SH-SY5Y (cell line): ENCODE measurements at regions not wholly inside any gene's neighbourhood (a gene's known extent, or its start where the extent isn't known, plus 50 kb on each side); places are given as distances from the start of the nearest gene placed in this dataset.

ENCODE experiments used
- GATA2 ChIP-seq: IDR thresholded peaks from 2 replicates; pipeline ENCODE4 v1.6.1; 2011; ENCODE audit warnings: mild to moderate bottlenecking, low read depth, low read length
- GATA3 ChIP-seq: IDR thresholded peaks from 2 replicates; pipeline ENCODE4 v1.6.1; 2011; ENCODE audit warnings: low read depth, mild to moderate bottlenecking, low read length, moderate library complexity

- TF ChIP-seq GATA2 = no peak
- no peak for TF ChIP-seq GATA3
Observed at GRCh38 chr17:77433385-77434135, 292.8 kb downstream of the SEC14L1 start.
